ENCODE measurements at regions not wholly inside any gene's neighbourhood (a gene's known extent, or its start where the extent isn't known, plus 50 kb on each side); places are given as distances from the start of the nearest gene placed in this dataset.
A peak's percentile ranks its signal among the peaks of the same experiment; 100 is the strongest.
"Not testable (repeated sequence)": the region's sequence is repeated elsewhere in the genome, so short reads cannot be mapped to it uniquely, and the experiment has no call there.

DNA sequence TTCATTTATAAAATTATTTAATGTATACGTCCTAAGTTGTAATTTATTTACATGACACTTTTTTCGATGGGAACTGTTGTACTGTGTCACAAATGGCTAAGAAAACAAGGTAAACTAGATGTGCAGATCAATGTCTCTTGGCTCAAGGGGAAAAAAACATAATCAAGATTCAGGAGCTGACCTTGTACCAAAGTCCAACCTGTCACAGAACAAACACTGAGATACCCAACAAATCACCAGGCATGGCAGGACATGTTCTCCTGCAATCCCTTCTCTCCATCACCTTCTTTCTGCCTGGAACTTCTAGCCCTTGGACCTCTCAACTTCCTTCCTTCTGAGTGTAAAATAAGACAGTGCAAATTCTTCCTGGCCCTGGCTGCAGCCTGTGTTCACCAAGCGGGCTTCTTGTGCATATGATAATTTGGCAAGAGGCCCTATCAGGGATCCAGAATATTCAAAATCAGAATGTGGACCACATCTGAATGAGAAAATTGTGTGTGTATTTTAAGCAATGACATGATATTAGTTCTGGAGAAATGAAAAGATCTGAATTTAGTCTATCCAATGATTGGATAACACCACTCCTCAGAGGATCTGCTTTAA, 445.9 kb downstream of the ZNF536 start:
- DNase-seq = no peak

DNA sequence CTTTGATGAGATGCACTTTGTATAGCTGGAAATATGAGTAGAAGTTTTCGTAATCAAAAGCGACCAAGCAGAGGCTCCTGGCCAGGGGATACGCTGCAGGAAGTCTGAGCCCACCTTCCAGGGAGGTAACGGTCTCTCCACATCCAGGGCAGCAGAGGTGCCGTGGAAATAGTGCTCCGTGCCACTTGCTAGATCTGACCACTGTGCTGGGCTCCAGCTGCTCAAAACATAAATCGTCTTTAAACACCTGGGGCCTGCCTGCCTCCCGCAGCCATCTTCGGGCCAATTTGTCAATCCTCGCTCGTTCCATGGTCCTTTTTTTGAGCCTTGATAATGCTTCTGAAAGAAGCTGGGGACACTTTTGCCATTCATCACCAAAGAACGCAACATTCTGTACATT, 445.0 kb downstream of the ZNF536 start:
- DNase-seq = no peak

DNA sequence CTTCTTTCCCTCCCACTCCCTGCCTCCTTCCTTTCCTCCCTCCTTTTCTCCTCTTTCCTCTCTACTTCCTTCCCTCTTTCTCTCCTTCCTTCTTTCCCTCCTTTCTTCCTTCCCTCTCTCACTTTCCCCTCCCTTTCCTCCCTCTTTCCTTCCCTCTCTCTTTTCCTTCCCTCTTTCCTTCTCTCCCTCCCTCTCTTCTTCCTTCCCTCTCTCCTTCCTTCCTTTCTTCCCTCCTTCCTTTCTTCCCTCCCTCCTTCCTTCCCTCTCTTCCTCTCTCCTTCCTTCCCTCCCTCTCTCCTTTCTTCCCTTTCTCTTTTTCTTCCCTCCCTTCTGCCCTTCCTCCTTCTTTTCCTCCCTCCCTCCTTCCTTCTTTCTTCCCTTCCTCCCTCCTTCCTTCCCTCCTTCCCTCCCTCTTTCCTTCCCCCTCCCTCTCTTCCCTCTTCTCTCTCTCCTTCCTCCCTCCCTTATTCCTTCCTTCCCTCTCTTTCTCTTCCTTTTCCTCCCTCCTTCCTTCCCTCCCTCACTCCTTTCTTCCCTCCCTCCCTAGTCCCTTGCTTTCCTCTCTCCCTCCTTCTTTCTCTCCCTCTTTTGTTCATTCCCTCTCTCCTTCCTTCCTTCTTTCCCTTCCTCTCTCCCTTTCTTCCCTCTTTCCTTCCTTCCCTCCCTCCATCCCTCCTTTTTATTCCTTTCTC, 443.9 kb downstream of the ZNF536 start:
- DNase-seq = no peak

DNA sequence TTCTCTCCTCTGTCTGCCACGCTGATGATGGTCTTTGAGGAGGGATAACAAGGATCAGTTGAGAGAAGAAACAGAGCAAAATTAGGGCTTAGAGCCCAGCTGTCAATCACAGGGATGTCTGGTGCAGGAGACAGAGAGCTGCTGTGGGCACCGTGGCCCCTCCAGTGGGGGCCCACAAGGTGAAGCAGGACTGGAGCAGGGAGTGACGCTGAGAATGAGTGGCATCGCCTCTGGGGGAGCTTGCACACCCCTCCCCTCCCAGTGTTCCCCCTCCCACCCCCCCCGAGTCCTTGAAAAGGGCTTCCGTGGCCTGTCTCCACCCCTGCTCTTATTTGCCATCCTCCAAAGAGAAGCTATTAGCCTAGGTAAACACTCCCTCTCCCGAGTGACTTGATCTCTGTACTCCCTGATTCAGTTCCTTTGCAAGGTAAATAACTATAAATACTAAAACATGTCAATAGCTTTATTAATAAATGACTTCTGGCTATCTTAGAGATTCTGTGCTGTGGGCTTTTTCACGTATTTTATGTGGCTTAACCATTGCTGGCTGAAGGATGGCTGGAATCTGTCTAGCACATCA, 440.0 kb downstream of the ZNF536 start:
- DNase-seq = no peak

DNA sequence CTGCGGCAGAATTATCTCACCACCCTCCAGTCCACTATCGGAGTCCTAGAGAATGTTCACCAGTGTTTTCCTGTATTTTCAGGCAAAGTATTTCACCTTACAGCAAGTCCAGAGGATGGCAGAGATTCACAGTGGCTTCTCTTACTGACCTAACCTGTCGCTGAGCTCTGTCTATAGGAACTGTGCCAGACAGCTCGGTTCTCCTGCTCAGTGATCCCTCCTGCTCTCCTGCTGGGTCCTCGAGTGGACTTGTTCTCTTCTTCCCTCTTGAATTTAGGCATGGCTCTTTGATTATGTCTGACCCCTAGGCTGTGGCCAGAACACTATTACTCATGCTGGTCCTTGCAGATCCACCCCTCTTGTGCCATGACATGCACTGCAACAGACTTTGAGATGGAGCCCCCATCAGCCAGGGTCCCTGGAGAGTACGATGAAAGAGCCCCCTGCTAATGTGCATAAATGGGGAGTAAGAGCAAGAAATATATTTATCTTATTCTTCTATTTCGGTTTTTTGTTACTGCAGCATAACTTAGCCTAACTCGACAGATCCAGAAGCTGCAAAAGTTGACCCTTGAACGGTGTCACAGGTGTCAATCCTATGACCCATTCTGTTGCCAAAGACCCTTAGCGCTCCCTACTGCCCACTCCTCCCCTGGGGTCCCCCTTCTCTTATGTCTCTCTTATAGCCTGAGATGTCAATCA, 439.4 kb downstream of the ZNF536 start:
- DNase-seq = no peak

DNA sequence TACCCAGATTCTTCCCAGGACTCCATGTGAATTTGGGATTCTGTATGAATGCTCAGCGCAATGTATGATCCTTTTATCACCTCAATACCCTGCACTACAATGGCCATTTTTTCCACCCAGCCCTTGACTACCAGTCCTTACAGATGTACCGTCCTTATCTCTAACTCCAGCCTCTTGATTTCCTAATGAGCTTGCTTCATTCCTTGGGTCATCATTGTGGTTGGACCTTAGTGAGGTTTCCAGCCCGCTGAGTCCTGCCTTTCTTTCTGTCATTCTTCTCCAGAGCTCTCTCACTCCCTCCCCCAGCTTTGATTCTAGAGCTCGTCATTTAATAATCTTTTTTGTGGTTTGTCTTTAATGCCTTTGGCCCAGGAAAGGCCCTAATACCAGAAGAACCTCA, 438.5 kb downstream of the ZNF536 start:
- no peak for DNase-seq

DNA sequence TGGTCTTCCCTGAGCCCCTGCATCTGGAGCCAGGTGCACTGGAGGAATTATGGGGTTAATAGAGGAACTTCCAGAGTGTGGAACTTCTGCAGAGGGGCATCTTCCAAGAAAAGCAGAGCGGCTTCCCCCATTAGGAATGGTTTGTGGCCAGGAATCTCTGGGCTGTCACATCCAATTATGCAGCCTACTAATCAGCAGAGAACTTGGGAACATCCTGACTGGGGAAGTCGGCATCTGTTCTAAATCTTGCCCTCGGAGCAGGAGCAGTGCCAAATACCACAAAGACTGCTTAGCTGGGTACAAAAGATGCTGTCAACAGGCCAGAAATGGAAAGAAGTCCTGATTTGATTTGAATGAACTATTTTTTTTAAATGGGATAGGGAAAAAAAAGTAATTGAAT, 435.1 kb downstream of the ZNF536 start:
- no peak for DNase-seq

DNA sequence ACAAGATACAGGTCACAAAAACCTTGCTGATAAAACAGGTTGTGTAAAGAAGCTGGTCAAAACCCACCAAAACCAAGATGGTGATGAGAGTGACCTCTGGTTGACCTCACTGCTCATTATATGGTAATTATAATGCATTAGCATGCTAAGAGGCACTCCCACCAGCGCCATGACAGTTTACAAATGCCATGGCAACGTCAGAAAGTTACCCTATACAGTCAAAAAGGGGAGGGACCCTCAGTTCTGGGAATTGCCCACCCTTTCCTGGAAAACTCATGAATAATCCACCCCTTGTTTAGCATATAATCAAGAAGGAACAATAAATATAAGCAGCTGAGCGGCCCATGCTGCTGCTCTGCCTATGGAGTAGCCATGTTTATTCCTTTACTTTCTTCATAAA, 434.1 kb downstream of the ZNF536 start:
- DNase-seq = no peak

DNA sequence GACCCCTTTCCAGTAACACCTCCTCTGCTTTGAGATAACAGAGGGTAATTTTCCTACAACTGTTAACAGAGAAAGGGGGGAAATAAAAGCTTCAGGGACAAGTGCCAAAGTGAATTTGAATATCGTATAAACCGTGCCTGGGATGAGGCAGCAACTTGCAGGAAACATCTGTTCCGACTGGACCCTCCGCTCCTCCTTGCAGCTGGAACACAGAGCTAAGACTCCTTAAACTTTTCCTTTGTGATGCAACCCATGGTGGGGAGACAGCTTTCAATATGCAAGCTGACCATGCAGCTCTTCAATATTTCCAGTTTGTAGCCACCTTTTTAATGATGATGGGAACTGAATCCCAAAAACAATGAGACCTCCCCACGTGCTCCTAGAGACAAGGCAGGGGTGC, 432.6 kb downstream of the ZNF536 start:
- DNase-seq = peak; percentile 38

DNA sequence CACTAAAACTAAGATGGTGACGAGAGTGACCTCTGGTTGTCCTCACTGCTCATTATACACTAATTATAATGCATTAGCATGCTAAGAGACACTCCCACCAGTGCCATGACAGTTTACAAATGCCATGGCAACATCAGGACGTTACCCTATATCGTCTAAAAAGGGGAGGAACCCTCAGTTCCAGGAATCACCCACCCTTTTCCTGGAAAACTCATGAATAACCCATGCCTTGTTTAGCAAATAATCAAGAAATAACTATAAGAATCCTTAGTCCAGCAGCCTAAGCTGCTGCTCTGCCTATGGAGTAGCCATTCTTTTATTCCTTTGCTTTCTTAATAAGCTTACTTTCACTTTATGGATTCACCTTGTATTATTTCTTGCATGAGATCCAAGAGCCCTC, 432.1 kb downstream of the ZNF536 start:
- DNase-seq = not testable (repeated sequence)

DNA sequence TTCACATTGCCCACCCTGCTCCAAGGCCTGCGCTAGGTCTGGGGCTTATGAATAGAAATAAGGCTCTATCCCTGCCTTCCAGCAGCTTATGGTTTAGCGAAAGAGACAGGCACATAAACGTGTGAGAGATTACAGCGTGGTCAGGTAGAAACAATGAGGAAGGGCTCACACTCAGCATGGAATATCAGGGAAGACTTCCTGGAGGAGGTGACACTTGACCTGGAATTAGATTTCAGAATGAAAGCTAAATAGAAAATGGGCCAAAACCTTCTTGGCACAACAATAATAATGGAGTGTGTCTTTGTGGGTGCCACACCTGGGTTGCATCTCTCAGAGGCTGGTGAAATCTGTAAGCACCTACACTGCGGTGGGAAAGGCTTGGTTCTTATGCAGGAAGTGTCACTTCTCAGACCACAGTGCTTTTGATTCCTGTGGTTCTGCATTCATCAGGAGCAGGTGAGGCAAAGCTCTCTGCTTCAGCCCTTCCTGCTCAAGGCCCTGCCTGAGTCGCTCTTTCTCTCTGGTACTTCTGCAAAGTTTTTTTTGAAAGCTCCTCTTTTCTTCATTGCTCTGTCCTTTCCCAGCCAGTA, 430.3 kb downstream of the ZNF536 start:
- DNase-seq = no peak

DNA sequence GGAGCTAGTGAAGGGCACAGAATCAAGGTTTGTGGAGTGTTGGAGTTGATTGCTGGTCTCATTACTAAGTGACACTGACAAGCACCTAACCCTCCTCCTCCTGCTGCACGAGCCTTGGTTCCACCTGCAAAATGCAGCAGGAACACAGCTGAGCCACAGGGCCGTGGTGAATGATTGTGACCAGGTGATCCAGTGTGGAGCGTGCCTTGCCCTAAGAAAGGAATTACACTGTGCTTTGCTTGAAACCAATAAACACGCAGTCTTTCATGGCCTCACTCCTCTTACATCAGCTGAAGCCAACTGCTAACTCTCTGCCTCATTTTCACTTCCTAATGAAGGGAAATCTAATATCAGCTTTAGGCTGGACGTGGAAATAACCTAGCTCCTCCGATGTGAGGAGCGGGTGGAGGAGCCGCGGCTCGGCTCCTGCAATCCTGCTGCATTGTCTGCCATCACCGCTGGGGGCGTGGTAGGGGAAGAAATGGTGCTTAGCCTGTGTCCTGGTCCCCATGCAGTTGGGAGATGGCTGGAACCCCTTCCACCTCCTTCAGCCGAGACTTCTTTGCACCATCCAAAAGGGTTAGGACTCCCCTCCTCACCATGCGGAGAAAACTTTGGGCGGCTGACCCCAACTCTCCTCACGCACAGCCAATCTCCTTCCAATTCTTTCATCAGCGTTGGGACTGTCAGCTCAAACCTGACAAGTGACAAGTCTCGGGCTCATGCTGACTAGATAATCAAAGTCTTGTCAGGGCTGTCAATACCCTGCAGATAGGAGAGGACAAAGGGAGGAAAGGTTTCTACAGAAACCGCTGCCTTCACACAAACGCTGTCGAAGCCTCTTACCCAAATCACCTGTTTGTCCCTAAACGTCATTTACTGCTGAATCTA, 427.9 kb downstream of the ZNF536 start:
- DNase-seq = no peak

DNA sequence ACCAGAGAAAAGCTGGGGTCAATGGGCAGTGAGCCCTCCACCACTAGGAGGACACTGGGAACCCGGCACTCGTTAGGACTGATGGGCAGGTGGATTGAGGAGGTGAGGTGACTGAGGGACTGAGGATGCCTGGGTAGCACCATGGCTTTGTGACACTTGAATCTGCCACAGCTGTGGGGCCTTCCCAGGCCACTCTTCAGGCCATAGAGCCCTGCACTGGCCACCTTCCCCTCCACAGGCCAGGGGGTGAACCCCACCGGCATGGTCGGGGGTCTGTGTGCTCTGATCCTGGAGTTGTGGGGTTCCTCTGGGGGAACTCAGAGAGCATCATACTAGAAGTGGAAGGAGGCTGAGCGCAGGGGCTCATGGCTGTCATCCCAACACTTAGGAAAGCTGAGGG, 423.5 kb downstream of the ZNF536 start:
- no peak for DNase-seq

DNA sequence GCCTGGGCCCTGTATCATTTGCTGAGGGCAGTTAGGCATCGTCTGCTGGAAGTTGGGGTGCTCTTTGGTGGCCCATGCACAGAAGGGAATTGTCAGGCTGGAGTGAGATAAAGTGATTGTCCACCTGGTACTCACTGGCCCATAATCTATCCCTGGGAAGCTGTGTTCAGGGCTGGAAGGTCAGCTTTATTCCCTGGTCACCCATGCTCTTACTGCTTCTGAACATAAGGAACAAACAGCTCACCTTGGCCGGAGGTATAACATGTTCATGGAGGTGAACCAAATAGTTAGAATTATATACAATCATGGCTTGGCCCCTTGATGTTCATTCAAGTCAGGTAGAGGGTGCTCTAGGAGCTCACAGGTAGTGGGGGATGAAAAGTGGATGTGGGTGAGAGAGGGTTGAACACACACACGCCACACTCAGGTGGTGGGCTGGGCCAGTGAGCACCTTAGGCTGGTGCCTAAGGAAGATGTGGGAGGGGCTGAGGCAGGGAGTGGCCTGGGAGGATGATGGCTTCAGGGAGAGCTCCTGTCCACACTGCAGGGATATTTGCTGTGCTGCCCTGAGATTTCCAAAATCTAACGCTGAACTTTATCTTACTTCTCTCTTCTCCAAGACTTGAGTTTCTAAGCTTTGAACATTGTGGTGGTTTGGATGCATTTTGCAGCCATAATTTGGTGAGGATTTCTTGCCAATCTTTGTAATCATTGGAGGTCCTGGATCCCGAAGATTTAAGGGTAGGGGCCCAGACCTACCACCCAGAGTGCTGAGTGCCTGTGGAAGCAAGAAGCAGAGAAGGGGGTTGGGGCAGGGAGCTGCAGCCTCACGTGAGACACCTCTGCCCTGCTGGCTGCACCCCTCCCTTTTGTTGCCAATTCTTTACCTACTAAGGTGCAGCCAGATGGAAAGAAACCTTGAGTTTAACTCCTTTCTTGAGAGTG, 420.6 kb downstream of the ZNF536 start:
- no peak for DNase-seq

DNA sequence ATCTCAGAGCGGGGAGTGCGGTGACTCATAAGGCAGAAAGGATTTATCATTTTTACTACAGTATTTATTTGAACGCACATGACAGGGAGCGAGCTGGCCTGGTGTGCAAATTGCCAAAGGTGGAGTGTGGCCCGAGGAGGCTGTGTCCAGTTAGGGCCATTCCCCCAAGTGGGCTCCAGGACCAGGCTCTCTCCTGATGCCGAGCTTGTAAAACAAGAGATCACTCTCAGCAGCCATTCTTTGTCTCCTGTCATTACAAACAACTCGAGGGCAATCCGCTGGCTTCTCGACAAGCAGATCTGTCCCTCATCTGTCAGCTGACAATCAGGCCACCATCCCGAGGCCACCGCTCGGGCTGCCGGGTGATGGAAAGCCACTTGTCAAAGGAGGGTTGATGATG, 418.9 kb downstream of the ZNF536 start:
- DNase-seq = no peak

DNA sequence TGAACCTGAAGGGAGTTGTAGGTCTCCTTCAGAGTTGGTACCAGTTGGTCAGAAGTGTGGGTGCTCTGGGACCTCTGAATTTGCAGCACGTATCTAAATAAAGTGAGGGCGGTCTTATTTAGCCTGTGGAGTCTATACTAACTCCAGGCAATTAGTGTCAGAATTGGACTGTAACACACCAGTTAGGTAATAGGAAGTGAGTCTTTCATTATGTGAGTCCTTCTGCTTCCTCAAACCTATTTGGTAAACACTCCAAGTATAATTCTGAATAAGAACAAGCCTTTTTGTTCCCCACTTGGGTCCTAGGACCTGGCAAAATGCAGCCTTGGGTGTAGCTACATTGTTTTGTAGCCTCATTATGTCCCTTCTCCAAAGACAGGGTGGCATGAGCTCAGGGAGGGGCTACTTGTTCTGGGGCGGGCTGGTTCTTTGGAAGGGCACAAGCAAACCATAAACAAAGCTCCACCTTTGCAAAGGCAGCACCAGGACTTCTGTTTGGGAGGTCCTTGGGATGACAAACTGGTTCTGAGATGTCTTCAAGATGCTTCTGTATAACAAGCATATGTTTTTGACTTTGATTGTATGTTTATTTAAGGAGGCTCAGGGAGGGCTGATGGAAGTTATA, 418.0 kb downstream of the ZNF536 start:
- no peak for DNase-seq

DNA sequence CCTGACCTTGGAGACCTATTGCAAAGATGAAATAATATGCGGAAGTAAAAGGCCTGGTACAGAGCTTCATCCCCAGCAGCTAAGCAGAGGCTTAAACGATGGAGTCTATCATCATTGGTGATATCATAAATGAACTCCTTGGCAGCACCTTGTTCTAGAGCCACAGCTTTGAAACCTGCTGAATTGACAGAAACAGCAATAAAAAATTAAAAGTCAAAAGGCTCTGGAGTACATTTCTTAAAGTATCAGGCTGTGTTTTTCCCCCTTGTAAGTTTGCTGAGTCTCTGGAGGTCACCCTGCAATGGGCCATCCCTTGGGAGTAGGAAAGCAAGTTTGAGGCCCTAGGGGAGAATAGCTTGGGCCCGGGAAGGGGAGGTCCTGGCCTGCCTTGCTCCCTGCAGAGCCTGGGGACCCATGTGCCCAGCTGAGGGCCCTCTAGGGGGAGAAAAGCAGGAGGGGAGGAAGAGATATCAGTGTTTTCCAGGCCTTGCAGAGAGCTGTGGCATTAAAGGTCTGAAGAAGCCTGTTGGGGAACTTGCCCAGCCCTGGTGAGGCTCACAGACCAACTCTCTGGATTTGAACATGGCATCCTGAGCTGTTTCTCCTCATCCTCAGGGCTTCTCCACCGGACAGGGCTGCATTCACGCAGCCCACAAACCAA, 416.1 kb downstream of the ZNF536 start:
- DNase-seq = no peak

DNA sequence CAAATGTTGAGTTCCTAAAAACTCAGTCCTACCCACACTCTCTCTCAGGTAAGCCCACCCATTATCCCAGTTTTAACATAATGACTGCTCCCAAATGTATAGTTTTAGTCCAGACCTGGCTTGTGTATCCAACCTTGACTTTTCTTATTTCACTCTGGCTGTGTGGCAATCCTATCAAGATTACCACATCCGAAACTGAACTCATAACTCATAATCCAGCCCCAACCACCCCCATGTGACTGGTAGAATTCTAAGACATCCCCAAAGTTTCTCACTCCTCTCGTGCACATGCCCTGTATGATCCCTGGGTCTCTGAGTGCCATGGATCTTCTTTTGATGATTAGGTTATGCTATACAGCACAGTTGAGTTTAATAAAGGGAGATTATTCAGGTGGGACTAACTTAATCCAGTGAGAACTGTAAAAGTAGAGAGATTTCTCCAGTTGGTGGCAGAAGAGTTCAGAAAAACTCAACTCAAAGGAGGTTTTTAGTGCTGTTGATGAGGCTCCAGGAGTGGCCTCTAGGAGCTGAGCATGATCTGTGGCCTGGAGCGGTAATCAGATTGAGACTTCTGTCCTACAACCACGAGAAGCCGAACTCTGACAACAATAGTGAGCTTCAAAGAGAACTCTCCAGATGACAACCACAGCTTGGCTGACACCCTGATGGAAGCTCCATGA, 413.4 kb downstream of the ZNF536 start:
- DNase-seq = no peak
